A673 (cell line): ENCODE measurements at regions not wholly inside any gene's neighbourhood (a gene's known extent, or its start where the extent isn't known, plus 50 kb on each side); places are given as distances from the start of the nearest gene placed in this dataset.

Source experiments
- BruUV-seq: library from RNA; stranded (reverse); fragments of 400-500 nt; replicated peaks from 2 replicates; lab custom pipeline; 2021; lab: Mats Ljungman, UMichigan
- CTCF ChIA-PET: fragments of 300-600 bp; sonication (Branson Sonifier 250); formaldehyde crosslinking; loops from one replicate; lab custom pipeline; 2022; ENCODE audit warnings: antibody characterized with exemption; lab: Charles Lee
- POLR2A ChIA-PET: fragments of 300-600 bp; sonication (Branson Sonifier 250); formaldehyde crosslinking; loops from one replicate; lab custom pipeline; 2022; ENCODE audit warnings: antibody characterized with exemption; ENCODE audit not compliant: low non-redundant PET; lab: Charles Lee
- DNase-seq: peaks from one replicate; pipeline ENCODE4 v3.0.0-alpha.2; 2015; ENCODE audit warnings: low spot score
- H3K27ac ChIP-seq: fragments of 200-600 bp; sonication (generic); 2 replicates; pipeline ENCODE4 v1.5.1; 2016; ENCODE audit warnings: mixed run types, low read depth, mild to moderate bottlenecking, mixed read lengths, antibody characterized with exemption, low read length; ENCODE audit not compliant: poor library complexity, severe bottlenecking
- H3K27me3 ChIP-seq: fragments of 200-600 bp; sonication (generic); replicated peaks from 2 replicates; pipeline ENCODE4 v1.6.1; 2017; ENCODE audit warnings: mixed run types, low read depth, mild to moderate bottlenecking, mixed read lengths, antibody characterized with exemption, low read length; ENCODE audit not compliant: insufficient read depth, poor library complexity
- H3K36me3 ChIP-seq: fragments of 200-600 bp; sonication (generic); 2 replicates; pipeline ENCODE4 v1.6.1; 2016; ENCODE audit warnings: mixed run types, mild to moderate bottlenecking, mixed read lengths, antibody characterized with exemption, low read length; ENCODE audit not compliant: insufficient read depth, poor library complexity, severe bottlenecking
- H3K4me1 ChIP-seq: fragments of 200-600 bp; sonication (generic); 2 replicates; pipeline ENCODE4 v1.6.1; 2017; ENCODE audit warnings: mixed run types, mild to moderate bottlenecking, mixed read lengths, antibody characterized with exemption, low read length; ENCODE audit not compliant: insufficient read depth, poor library complexity, severe bottlenecking
- H3K4me3 ChIP-seq: fragments of 200-600 bp; sonication (generic); 2 replicates; pipeline ENCODE4 v1.5.1; 2016; ENCODE audit warnings: low read depth, mixed run types, mild to moderate bottlenecking, mixed read lengths, low read length; ENCODE audit not compliant: poor library complexity, severe bottlenecking
- H3K9me3 ChIP-seq: fragments of 200-600 bp; sonication (generic); 2 replicates; pipeline ENCODE4 v1.6.1; 2016; ENCODE audit warnings: mixed run types, low read depth, mild to moderate bottlenecking, mixed read lengths, antibody characterized with exemption, low read length; ENCODE audit not compliant: poor library complexity, severe bottlenecking
- CTCF ChIP-seq: fragments of 300-800, 200-600 bp; sonication (generic); conservative IDR thresholded peaks from 2 replicates; pipeline ENCODE4 v1.5.1; 2017; ENCODE audit warnings: low read depth, mild to moderate bottlenecking, antibody characterized with exemption, low read length, moderate library complexity, mixed read lengths
- EZH2 ChIP-seq: fragments of 200-600 bp; sonication (generic); IDR thresholded peaks from 2 replicates; pipeline ENCODE4 v1.6.1; 2017; ENCODE audit warnings: borderline replicate concordance, low read depth, mild to moderate bottlenecking, mixed read lengths, antibody characterized with exemption, low read length; ENCODE audit not compliant: poor library complexity, severe bottlenecking
- intact Hi-C: fragments of 100-400 bp; cut with micrococcal nuclease; formaldehyde crosslinking; loops from one replicate; pipeline ENCODE4 v1.10.0; 2022; ENCODE audit not compliant: unreplicated experiment

DNA sequence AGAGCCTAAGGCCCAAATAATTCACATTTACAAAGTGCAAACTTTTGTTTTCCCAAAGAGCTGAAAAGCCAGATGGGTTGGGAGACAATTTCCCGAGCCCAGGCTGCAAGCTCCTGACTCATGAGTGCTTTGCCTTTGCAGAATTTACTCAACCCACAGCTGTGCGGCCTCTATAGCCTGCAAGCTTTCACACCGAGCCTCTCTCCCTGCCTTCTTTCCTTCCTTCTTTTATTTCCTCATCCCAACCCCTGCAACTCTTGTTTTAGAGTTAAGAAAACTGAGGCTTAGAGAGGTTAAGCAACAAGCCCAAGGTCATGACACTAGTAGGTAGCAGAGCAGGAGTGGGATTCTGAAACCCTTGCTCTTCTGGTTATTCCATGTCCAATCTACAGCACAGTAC is 203.0 kb upstream of the GPR26 start:
- ChIA-PET CTCF (no interaction called here), POLR2A (no interaction called here)
- Histone ChIP-seq H3K27me3 (peaks cover 14% of the 10 kb centered on the region), H3K4me1 (no peaks in the 10 kb centered on the region), H3K4me3 (no peak overlapping the region), H3K27ac (no peak overlapping the region), H3K9me3 (no peaks in the 10 kb centered on the region), H3K36me3 (no peaks in the 10 kb centered on the region)
- BruUV-seq, result no TSS peak
- intact Hi-C loops, result no loop called here
- no peak for DNase-seq
- TF ChIP-seq CTCF, result no peak
- no peak for TF ChIP-seq EZH2

- no peak overlapping the region for H3K4me3 ChIP-seq
- POLR2A ChIA-PET, result no interaction called here
- H3K27me3 ChIP-seq, result peaks cover 9% of the 10 kb centered on the region
- H3K9me3 ChIP-seq, result no peaks in the 10 kb centered on the region
- H3K36me3 ChIP-seq, result no peaks in the 10 kb centered on the region
- no peaks in the 10 kb centered on the region for H3K4me1 ChIP-seq
- no peak for DNase-seq
- TF ChIP-seq EZH2 (no peak), CTCF (no peak)
- no peak overlapping the region for H3K27ac ChIP-seq
- intact Hi-C loops, result no loop called here
- BruUV-seq, result no TSS peak
- CTCF ChIA-PET, result no interaction called here
These were observed 202.5 kb upstream of the GPR26 start for GRCh38 chr10:123463698-123464097.

DNA sequence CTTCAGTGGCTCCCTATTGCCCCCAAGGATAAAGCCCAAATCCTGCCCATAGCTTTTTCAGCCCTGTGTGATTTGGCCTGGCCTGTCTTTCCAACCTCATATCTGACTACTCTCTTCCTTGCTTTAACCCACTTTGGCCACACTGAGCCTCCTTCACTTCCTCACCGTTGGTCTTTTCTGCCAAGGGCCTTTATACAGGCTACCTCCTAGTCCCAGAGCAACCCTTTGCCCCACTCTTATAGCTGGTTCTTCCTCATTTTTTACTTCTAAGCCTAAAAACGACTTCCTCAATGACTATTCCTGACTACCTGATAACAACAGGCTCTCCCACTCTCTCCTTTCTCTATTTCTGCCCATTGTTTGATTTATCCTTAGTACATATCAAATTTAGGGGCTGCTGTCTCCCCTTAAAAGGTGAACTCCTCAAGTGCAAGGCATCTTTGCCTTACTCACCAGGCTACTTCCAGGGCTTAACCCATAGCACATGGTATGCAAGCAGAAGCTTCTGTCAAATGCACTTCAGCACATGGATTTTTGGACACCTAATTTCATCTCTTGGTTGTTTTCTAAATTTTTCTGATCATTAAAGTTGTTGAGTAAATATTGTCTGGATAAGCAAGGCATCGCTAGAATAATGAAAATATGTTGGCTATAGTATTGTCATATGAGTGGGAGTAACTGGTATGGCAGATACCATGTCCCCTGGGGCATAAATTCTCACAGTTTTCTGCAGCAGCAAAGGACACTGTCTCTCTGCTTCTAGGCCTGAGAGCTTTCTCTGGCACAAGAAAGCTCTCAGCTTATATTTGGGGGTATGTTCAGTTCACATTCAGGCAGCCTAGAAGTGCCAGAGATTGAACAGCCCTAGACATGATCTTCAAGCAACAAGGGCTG is 201.5 kb upstream of the GPR26 start:
- no peak for DNase-seq

More for the DNA sequence above, 201.5 kb upstream of the GPR26 start:
- intact Hi-C loops, result no loop called here
- H3K9me3 ChIP-seq, result no peaks in the 10 kb centered on the region
- CTCF ChIA-PET, result no interaction called here
- H3K4me1 ChIP-seq, result no peaks in the 10 kb centered on the region
- no TSS peak for BruUV-seq
- H3K4me3 ChIP-seq, result no peak overlapping the region
- H3K27me3 ChIP-seq, result peaks cover 2% of the 10 kb centered on the region
- H3K36me3 ChIP-seq, result no peaks in the 10 kb centered on the region
- POLR2A ChIA-PET, result no interaction called here
- TF ChIP-seq CTCF, result no peak
- no peak overlapping the region for H3K27ac ChIP-seq
